BE2C (cell line): ENCODE measurements at regions not wholly inside any gene's neighbourhood (a gene's known extent, or its start where the extent isn't known, plus 50 kb on each side); places are given as distances from the start of the nearest gene placed in this dataset.

Source experiments
- DNase-seq: peaks from one replicate; pipeline ENCODE4 v3.0.0-alpha.2; 2020
- H3K27me3 ChIP-seq: fragments of 250-450 bp; sonication (Bioruptor Pico); 2 replicates; pipeline ENCODE4 v1.5.1; 2020; ENCODE audit warnings: mild to moderate bottlenecking
- H3K36me3 ChIP-seq: fragments of 250-450 bp; sonication (Bioruptor Pico); 2 replicates; pipeline ENCODE4 v1.5.1; 2020; ENCODE audit warnings: mild to moderate bottlenecking
- H3K4me1 ChIP-seq: fragments of 250-450 bp; sonication (Bioruptor Pico); 2 replicates; pipeline ENCODE4 v1.5.1; 2020
- H3K4me3 ChIP-seq: 2 replicates; pipeline ENCODE4 v1.5.1; 2011; ENCODE audit warnings: low read depth, low read length
- H3K9me3 ChIP-seq: fragments of 250-450 bp; sonication (Bioruptor Pico); 2 replicates; pipeline ENCODE4 v1.5.1; 2020
- TF ChIP-seq, protein P1 (sequence below): IDR thresholded peaks from 2 replicates; pipeline ENCODE4 v1.5.1; 2012; ENCODE audit warnings: mild to moderate bottlenecking, low read depth, low read length

DNA sequence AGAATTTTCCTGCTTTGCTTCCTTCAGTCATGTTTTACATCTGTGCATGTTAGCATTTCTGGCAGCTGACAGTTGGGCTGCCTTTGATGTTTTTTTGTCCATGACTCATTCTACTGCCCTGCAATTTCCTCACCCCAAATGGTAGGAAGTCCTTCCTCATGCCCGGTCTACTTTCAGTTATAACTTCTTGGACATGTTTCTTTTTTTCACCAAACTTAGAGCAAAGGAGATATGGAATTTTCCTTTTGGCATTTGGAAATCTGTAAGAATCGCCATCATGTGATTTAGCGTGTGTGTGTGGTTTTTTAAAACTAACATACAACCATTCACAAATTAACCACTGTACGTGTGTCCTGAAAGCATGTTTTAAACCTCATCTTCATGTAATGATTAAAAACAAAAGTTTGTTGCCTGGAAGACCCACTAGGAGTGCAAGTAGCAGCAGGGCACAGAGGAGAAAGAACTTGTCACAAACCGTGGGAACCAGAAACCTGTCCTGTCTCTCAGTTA, 430.7 kb upstream of the CFAP20DC start:
- DNase-seq, result no peak
- no peaks in the 10 kb centered on the region for H3K4me1 ChIP-seq
- no peaks in the 10 kb centered on the region for H3K9me3 ChIP-seq
- TF ChIP-seq, protein P1, sequence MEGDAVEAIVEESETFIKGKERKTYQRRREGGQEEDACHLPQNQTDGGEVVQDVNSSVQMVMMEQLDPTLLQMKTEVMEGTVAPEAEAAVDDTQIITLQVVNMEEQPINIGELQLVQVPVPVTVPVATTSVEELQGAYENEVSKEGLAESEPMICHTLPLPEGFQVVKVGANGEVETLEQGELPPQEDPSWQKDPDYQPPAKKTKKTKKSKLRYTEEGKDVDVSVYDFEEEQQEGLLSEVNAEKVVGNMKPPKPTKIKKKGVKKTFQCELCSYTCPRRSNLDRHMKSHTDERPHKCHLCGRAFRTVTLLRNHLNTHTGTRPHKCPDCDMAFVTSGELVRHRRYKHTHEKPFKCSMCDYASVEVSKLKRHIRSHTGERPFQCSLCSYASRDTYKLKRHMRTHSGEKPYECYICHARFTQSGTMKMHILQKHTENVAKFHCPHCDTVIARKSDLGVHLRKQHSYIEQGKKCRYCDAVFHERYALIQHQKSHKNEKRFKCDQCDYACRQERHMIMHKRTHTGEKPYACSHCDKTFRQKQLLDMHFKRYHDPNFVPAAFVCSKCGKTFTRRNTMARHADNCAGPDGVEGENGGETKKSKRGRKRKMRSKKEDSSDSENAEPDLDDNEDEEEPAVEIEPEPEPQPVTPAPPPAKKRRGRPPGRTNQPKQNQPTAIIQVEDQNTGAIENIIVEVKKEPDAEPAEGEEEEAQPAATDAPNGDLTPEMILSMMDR, result no peak
- H3K4me3 ChIP-seq, result no peak overlapping the region
- H3K27me3 ChIP-seq, result no peaks in the 10 kb centered on the region
- no peaks in the 10 kb centered on the region for H3K36me3 ChIP-seq

DNA sequence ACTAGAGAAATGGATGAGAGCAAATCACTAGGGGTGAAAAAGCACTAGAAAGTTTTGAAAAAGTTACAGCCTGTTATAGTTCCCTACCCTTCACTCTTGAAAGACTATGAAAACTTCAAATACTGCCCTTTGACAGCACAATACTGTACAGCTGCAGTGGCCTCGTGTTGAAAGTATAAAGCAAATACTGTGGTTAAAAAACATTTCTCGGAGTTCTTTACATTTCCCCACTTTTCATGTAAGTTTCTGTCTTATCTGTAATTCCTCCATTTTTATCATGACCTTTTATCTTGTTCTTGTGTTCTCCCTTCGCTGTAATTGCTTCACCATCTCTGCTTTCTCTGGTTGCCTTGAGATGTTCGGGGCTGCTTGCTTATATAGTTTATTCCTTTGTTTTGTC, 423.8 kb upstream of the CFAP20DC start:
- TF ChIP-seq, protein P1, result no peak
- DNase-seq, result no peak

GRCh38 chr3:59472541-59472940, 422.7 kb upstream of the CFAP20DC start:
- H3K4me1 ChIP-seq, result no peaks in the 10 kb centered on the region
- H3K9me3 ChIP-seq, result no peaks in the 10 kb centered on the region
- H3K27me3 ChIP-seq, result no peaks in the 10 kb centered on the region
- H3K36me3 ChIP-seq, result no peaks in the 10 kb centered on the region
- no peak for DNase-seq
- TF ChIP-seq, protein P1, result no peak
- no peak overlapping the region for H3K4me3 ChIP-seq

More for the DNA sequence above, 423.8 kb upstream of the CFAP20DC start:
- Histone ChIP-seq H3K4me3 (no peak overlapping the region), H3K9me3 (no peaks in the 10 kb centered on the region), H3K4me1 (no peaks in the 10 kb centered on the region), H3K36me3 (no peaks in the 10 kb centered on the region), H3K27me3 (no peaks in the 10 kb centered on the region)

- TF ChIP-seq, protein P1, result no peak
Measured at GRCh38 chr3:59469948-59470723, 420.3 kb upstream of the CFAP20DC start.

GRCh38 chr3:59467476-59467875, 417.7 kb upstream of the CFAP20DC start:
- H3K36me3 ChIP-seq, result no peaks in the 10 kb centered on the region
- no peaks in the 10 kb centered on the region for H3K4me1 ChIP-seq
- no peaks in the 10 kb centered on the region for H3K9me3 ChIP-seq
- no peak overlapping the region for H3K4me3 ChIP-seq
- TF ChIP-seq, protein P1, result no peak
- no peak for DNase-seq
- no peaks in the 10 kb centered on the region for H3K27me3 ChIP-seq

More at GRCh38 chr3:59469948-59470723, 420.3 kb upstream of the CFAP20DC start:
- no peak overlapping the region for H3K4me3 ChIP-seq
- H3K9me3 ChIP-seq, result no peaks in the 10 kb centered on the region
- H3K4me1 ChIP-seq, result no peaks in the 10 kb centered on the region
- DNase-seq, result no peak
- H3K36me3 ChIP-seq, result no peaks in the 10 kb centered on the region
- H3K27me3 ChIP-seq, result no peaks in the 10 kb centered on the region

DNA sequence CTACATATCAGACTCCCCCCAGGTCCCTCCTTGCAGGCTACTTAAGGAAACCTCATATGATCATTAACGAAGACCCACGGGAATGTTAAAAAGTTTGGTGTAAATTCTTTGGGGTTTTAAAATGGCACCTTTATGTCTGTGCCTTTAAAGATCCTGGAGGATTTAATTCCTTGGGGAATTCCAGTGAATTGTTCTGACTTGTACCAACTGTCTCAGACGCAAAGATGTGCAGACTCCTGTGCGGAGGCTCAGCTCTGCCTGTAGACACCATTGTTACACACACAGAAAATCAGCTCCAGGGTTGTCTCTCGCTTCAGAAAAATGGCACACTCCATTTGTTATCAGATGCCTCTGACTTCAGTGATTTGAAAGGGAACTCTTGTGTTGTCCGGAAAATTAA, 414.4 kb upstream of the CFAP20DC start:
- H3K36me3 ChIP-seq, result no peaks in the 10 kb centered on the region
- no peaks in the 10 kb centered on the region for H3K9me3 ChIP-seq
- H3K4me3 ChIP-seq, result no peak overlapping the region
- TF ChIP-seq, protein P1, result no peak
- no peaks in the 10 kb centered on the region for H3K4me1 ChIP-seq
- no peaks in the 10 kb centered on the region for H3K27me3 ChIP-seq
- DNase-seq, result no peak
